RWPE1 (cell line): ENCODE measurements at regions not wholly inside any gene's neighbourhood (a gene's known extent, or its start where the extent isn't known, plus 50 kb on each side); places are given as distances from the start of the nearest gene placed in this dataset.

Experiments used
- CTCF ChIA-PET: fragments of 350-600 bp; sonication (Branson Sonifier 250); formaldehyde crosslinking; extraction: SDS; loops from one replicate; lab custom pipeline; 2021; lab: Yijun Ruan, JAX
- POLR2A ChIA-PET: fragments of 400-600 bp; formaldehyde crosslinking; extraction: SDS; loops from one replicate; lab custom pipeline; 2020; ENCODE audit warnings: antibody characterized with exemption; ENCODE audit not compliant: low non-redundant PET; lab: Yijun Ruan, JAX
- DNase-seq: peaks from one replicate; pipeline ENCODE4 v3.0.0; 2012; ENCODE audit warnings: low spot score
- H3K27ac ChIP-seq: fragments of 450-650 bp; 2 replicates; pipeline ENCODE4 v1.5.1; 2017
- CTCF ChIP-seq: fragments of 450-650 bp; conservative IDR thresholded peaks from 2 replicates; pipeline ENCODE4 v1.5.1; 2017; ENCODE audit warnings: low read depth, mild to moderate bottlenecking

DNA sequence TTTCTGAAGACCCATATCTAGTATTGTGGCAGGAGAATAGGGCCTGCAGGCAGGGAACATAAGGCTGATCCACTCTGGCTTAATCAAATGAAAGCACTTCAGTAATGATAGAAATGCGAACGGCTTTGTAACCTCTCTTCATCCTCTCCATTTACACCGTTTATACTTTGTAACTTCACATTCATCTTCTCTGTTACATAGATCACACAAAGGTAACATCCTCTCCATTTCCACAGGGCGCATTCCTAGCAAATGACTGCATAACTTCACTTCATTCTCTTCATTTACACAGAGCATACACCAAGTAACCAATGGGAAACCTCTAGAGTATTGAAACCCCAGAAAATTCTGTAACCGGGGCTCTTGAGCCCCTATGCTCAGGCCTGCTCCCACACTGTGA, 65.5 kb upstream of the SLC34A2 start:
- POLR2A ChIA-PET, result no interaction called here
- DNase-seq, result no peak
- no peak overlapping the region for H3K27ac ChIP-seq
- TF ChIP-seq CTCF, result no peak
- CTCF ChIA-PET, result no interaction called here

DNA sequence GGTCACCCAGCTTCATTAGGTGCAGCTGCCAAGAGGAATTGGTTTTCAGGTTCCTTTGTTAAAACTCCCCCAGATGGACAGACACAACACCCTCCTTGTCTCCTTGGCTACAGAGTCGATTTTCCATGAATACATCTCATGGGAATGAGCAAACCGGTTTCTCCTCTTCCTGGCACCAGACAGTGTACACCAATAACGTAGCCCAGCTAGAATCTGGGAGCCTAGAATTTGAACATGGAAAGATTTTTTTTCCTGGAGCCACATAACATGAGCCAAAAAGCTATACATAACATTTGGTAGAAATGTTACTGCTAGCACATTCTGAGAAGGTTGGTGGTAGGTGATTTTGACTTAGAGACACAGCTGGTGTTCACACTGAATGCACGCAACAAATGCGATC, 62.9 kb upstream of the SLC34A2 start:
- CTCF ChIA-PET, result no interaction called here
- TF ChIP-seq CTCF, result no peak
- H3K27ac ChIP-seq, result no peak overlapping the region
- no peak for DNase-seq
- POLR2A ChIA-PET, result no interaction called here
